GM21737 (cell line): ENCODE measurements at regions not wholly inside any gene's neighbourhood (a gene's known extent, or its start where the extent isn't known, plus 50 kb on each side); places are given as distances from the start of the nearest gene placed in this dataset.

Experiments used
- ATAC-seq: cut with Tn5 transposase; IDR thresholded peaks from one replicate; pipeline ENCODE4 v1.9.1; 2021; ENCODE audit warnings: mild to moderate bottlenecking, moderate library complexity; ENCODE audit not compliant: unreplicated experiment

GRCh38 chr4:81828991-81829390 is 357.3 kb upstream of the RASGEF1B start:
- no peak for ATAC-seq

GRCh38 chr4:81827577-81828202 is 356.0 kb upstream of the RASGEF1B start:
- ATAC-seq = peak; percentile 82

GRCh38 chr4:81826817-81827424 is 355.2 kb upstream of the RASGEF1B start:
- no peak for ATAC-seq

- no peak for ATAC-seq
Observed at GRCh38 chr4:81826335-81826734, 354.6 kb upstream of the RASGEF1B start.

- ATAC-seq = no peak
Observed at GRCh38 chr4:81818385-81818920, 346.7 kb upstream of the RASGEF1B start.

GRCh38 chr4:81816031-81816761 is 344.5 kb upstream of the RASGEF1B start:
- no peak for ATAC-seq

GRCh38 chr4:81814987-81815541 is 343.4 kb upstream of the RASGEF1B start:
- ATAC-seq = no peak

- no peak for ATAC-seq
Observed at GRCh38 chr4:81811562-81812293, 340.0 kb upstream of the RASGEF1B start.

GRCh38 chr4:81808011-81808672 is 336.4 kb upstream of the RASGEF1B start:
- ATAC-seq = no peak

GRCh38 chr4:81807386-81807785 is 335.7 kb upstream of the RASGEF1B start:
- ATAC-seq = no peak

- no peak for ATAC-seq
Observed at GRCh38 chr4:81806485-81806884, 334.8 kb upstream of the RASGEF1B start.

GRCh38 chr4:81804849-81805248 is 333.1 kb upstream of the RASGEF1B start:
- no peak for ATAC-seq

- no peak for ATAC-seq
Observed at GRCh38 chr4:81802285-81802846, 330.7 kb upstream of the RASGEF1B start.

GRCh38 chr4:81799371-81799770 is 327.7 kb upstream of the RASGEF1B start:
- ATAC-seq = no peak

GRCh38 chr4:81796790-81797528 is 325.3 kb upstream of the RASGEF1B start:
- peak; percentile 76 for ATAC-seq

- ATAC-seq = no peak
Observed at GRCh38 chr4:81792521-81792920, 320.8 kb upstream of the RASGEF1B start.

- no peak for ATAC-seq
Observed at GRCh38 chr4:81790477-81790876, 318.8 kb upstream of the RASGEF1B start.

GRCh38 chr4:81789741-81790399 is 318.2 kb upstream of the RASGEF1B start:
- ATAC-seq = no peak

- no peak for ATAC-seq
Observed at GRCh38 chr4:81789158-81789557, 317.5 kb upstream of the RASGEF1B start.
